IPS DF 4.7 (cell line): ENCODE measurements at regions not wholly inside any gene's neighbourhood (a gene's known extent, or its start where the extent isn't known, plus 50 kb on each side); places are given as distances from the start of the nearest gene placed in this dataset.

Experiments
- DNase-seq: peaks from one replicate; pipeline ENCODE4 v3.0.0-alpha.2; 2013; ENCODE audit warnings: low spot score; ENCODE audit errors: extremely low read depth

- DNase-seq, result no peak
Observed at GRCh38 chr2:14907014-14907612, 274.6 kb downstream of the LRATD1 start.

GRCh38 chr2:14909795-14910194 lies 277.3 kb downstream of the LRATD1 start:
- DNase-seq, result no peak

GRCh38 chr2:14910654-14911053 lies 278.1 kb downstream of the LRATD1 start:
- DNase-seq, result no peak

- DNase-seq, result no peak
Observed at GRCh38 chr2:14915983-14916382, 283.5 kb downstream of the LRATD1 start.

GRCh38 chr2:14923820-14924580 lies 291.5 kb downstream of the LRATD1 start:
- DNase-seq, result no peak

GRCh38 chr2:14925471-14925870 lies 293.0 kb downstream of the LRATD1 start:
- DNase-seq, result no peak

GRCh38 chr2:14927021-14927564 lies 294.6 kb downstream of the LRATD1 start:
- no peak for DNase-seq

GRCh38 chr2:14928056-14928455 lies 295.5 kb downstream of the LRATD1 start:
- DNase-seq, result no peak

GRCh38 chr2:14930441-14930840 lies 297.9 kb downstream of the LRATD1 start:
- no peak for DNase-seq

GRCh38 chr2:14932285-14932684 lies 299.8 kb downstream of the LRATD1 start:
- DNase-seq, result no peak

GRCh38 chr2:14933753-14934152 lies 301.2 kb downstream of the LRATD1 start:
- no peak for DNase-seq

GRCh38 chr2:14936426-14936825 lies 303.9 kb downstream of the LRATD1 start:
- no peak for DNase-seq

- DNase-seq, result no peak
Observed at GRCh38 chr2:14937336-14937735, 304.8 kb downstream of the LRATD1 start.

- no peak for DNase-seq
Observed at GRCh38 chr2:14941151-14941631, 308.7 kb downstream of the LRATD1 start.

GRCh38 chr2:14942987-14943386 lies 310.5 kb downstream of the LRATD1 start:
- DNase-seq, result no peak

- DNase-seq, result peak; percentile 28
Observed at GRCh38 chr2:14944562-14945346, 312.2 kb downstream of the LRATD1 start.

GRCh38 chr2:14951569-14952285 lies 319.2 kb downstream of the LRATD1 start:
- no peak for DNase-seq

- DNase-seq, result no peak
Observed at GRCh38 chr2:14952400-14952963, 320.0 kb downstream of the LRATD1 start.

- no peak for DNase-seq
Observed at GRCh38 chr2:14960686-14961324, 328.3 kb downstream of the LRATD1 start.

GRCh38 chr2:14967729-14968128 lies 335.2 kb downstream of the LRATD1 start:
- no peak for DNase-seq
